ENCODE measurements at regions not wholly inside any gene's neighbourhood (a gene's known extent, or its start where the extent isn't known, plus 50 kb on each side); places are given as distances from the start of the nearest gene placed in this dataset.

- TF ChIP-seq POLR2A (IDR thresholded peaks at IDR 0.05; ENCODE audit: low read depth): no peak
- TF ChIP-seq, protein P1, sequence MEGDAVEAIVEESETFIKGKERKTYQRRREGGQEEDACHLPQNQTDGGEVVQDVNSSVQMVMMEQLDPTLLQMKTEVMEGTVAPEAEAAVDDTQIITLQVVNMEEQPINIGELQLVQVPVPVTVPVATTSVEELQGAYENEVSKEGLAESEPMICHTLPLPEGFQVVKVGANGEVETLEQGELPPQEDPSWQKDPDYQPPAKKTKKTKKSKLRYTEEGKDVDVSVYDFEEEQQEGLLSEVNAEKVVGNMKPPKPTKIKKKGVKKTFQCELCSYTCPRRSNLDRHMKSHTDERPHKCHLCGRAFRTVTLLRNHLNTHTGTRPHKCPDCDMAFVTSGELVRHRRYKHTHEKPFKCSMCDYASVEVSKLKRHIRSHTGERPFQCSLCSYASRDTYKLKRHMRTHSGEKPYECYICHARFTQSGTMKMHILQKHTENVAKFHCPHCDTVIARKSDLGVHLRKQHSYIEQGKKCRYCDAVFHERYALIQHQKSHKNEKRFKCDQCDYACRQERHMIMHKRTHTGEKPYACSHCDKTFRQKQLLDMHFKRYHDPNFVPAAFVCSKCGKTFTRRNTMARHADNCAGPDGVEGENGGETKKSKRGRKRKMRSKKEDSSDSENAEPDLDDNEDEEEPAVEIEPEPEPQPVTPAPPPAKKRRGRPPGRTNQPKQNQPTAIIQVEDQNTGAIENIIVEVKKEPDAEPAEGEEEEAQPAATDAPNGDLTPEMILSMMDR (IDR thresholded peaks at IDR 0.05): no peak
- no peak for TF ChIP-seq EP300 (IDR thresholded peaks at IDR 0.05)
Observed at GRCh38 chr17:71919186-71919585, 201.6 kb upstream of the SOX9 start.
